Keratinocyte (primary cell): ENCODE measurements at regions not wholly inside any gene's neighbourhood (a gene's known extent, or its start where the extent isn't known, plus 50 kb on each side); places are given as distances from the start of the nearest gene placed in this dataset.

ENCODE experiments used
- DNase-seq: peaks from one replicate; pipeline ENCODE4 v3.0.0-alpha.2; 2011; ENCODE audit warnings: low read depth, missing footprints, low spot score
- FAIRE-seq: peaks from 2 replicates; lab custom pipeline; 2011; peaks lifted over from hg19 to GRCh38; lab: Jason Lieb, UNC
- H2AFZ ChIP-seq: 2 replicates; pipeline ENCODE4 v1.6.0; 2012; ENCODE audit warnings: low read length, control low read depth, inconsistent platforms; ENCODE audit not compliant: control insufficient read depth
- H3K27ac ChIP-seq: 2 replicates; pipeline ENCODE4 v1.5.1; 2011; ENCODE audit warnings: low read length; ENCODE audit not compliant: control insufficient read depth, insufficient read depth
- H3K27me3 ChIP-seq: 3 replicates; pipeline ENCODE4 v1.6.0; 2011; ENCODE audit warnings: low read length; ENCODE audit not compliant: control insufficient read depth, insufficient read depth; ENCODE audit errors: extremely low read depth
- H3K36me3 ChIP-seq, 2 experiments: 2 replicates in 1 of 2; 3 replicates in 1 of 2; pipeline ENCODE4 v1.5.1; 2011; ENCODE audit warnings: low read length in 2 of 2, mild to moderate bottlenecking in 1 of 2; ENCODE audit not compliant: control insufficient read depth in 2 of 2, insufficient read depth in 2 of 2; ENCODE audit errors: extremely low read depth in 1 of 2
- H3K4me1 ChIP-seq: 3 replicates; pipeline ENCODE4 v1.5.1; 2011; ENCODE audit warnings: low read length; ENCODE audit not compliant: control insufficient read depth, insufficient read depth; ENCODE audit errors: extremely low read depth
- H3K4me2 ChIP-seq: 3 replicates; pipeline ENCODE4 v1.6.0; 2011; ENCODE audit warnings: low read depth, low read length; ENCODE audit not compliant: control insufficient read depth, insufficient read depth; ENCODE audit errors: extremely low read depth
- H3K4me3 ChIP-seq, 3 experiments: fragments of 200-600 bp in 1 of 3; sonication (generic) in 1 of 3; 2 replicates in 2 of 3; 3 replicates in 1 of 3; pipeline ENCODE4 v1.5.1; 2011 to 2016; ENCODE audit warnings: low read length in 3 of 3, mild to moderate bottlenecking in 3 of 3, control low read depth in 2 of 3, inconsistent platforms in 1 of 3, low read depth in 1 of 3, mixed read lengths in 1 of 3, mixed run types in 1 of 3, moderate library complexity in 1 of 3; ENCODE audit not compliant: control insufficient read depth in 2 of 3, insufficient read depth in 2 of 3; ENCODE audit errors: extremely low read depth in 1 of 3
- H3K79me2 ChIP-seq: 2 replicates; pipeline ENCODE4 v1.6.0; 2012; ENCODE audit warnings: low read length; ENCODE audit not compliant: control insufficient read depth, insufficient read depth
- H3K9ac ChIP-seq: 3 replicates; pipeline ENCODE4 v1.6.0; 2011; ENCODE audit warnings: low read length; ENCODE audit not compliant: control insufficient read depth, insufficient read depth; ENCODE audit errors: extremely low read depth
- H3K9me1 ChIP-seq: 3 replicates; pipeline ENCODE4 v1.6.0; 2011; ENCODE audit warnings: low read length; ENCODE audit not compliant: control insufficient read depth, insufficient read depth; ENCODE audit errors: extremely low read depth
- H3K9me3 ChIP-seq: 2 replicates; pipeline ENCODE4 v1.5.1; 2012; ENCODE audit warnings: low read depth, low read length; ENCODE audit not compliant: control insufficient read depth
- H4K20me1 ChIP-seq: 3 replicates; pipeline ENCODE4 v1.6.0; 2011; ENCODE audit warnings: low read length; ENCODE audit not compliant: control insufficient read depth, insufficient read depth; ENCODE audit errors: extremely low read depth
- EZH2 ChIP-seq: IDR thresholded peaks from one replicate; pipeline ENCODE4 v1.6.1; 2012; ENCODE audit warnings: inconsistent platforms, mild to moderate bottlenecking, low read length, moderate library complexity
- dilution Hi-C: fragments of 300-500 bp; cut with MboI; formaldehyde crosslinking; loops from one replicate; pipeline ENCODE4 v1.7.0; 2020; ENCODE audit warnings: low sequenced_read_pairs; ENCODE audit not compliant: extremely low pct_ligation_motif_present
- TF ChIP-seq, protein P1 (sequence below), 3 experiments: IDR thresholded peaks in 1 of 3; conservative IDR thresholded peaks in 1 of 3; optimal IDR thresholded peaks in 1 of 3; 2 replicates in 2 of 3; 3 replicates in 1 of 3; pipeline versions ENCODE3 to v1.5.1; 2011; ENCODE audit warnings: low read length in 3 of 3, mild to moderate bottlenecking in 3 of 3, moderate library complexity in 2 of 3, control low read depth in 1 of 3, inconsistent platforms in 1 of 3; ENCODE audit not compliant: insufficient read depth in 2 of 3; ENCODE audit errors: extremely low read depth in 1 of 3

DNA sequence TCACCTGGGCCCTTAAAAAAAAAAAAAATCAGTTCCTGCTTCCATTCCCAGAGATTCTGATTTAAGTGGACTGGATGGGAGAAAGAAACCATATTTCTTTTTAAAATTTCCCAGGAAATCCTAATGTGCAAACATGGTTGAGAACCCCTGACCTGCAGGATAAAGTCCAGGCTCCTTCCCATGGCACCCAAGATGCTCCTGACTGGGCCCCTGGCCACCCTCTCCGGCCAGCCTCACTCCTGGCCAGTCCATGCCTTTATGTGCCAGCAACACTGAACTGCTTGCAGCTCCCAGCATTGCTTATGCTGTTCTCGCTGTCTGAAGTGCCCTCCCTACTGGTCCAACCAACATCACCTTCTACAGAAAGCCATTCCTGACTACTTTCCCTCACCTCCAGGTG is 93.9 kb downstream of the TEX35 start:
- Histone ChIP-seq H3K4me1 (peaks cover 32% of the 10 kb centered on the region), H3K4me3 (no peak overlapping the region), H3K79me2 (no peaks in the 10 kb centered on the region), H3K27me3 (no peaks in the 10 kb centered on the region), H4K20me1 (no peaks in the 10 kb centered on the region), H3K36me3 (no peaks in the 10 kb centered on the region), H3K27ac (no peak overlapping the region), H3K4me2 (no peak overlapping the region), H3K9me3 (no peaks in the 10 kb centered on the region), H2AFZ (no peak overlapping the region), H3K9me1 (no peaks in the 10 kb centered on the region), H3K9ac (no peak overlapping the region)
- no peak for FAIRE-seq
- no peak for TF ChIP-seq EZH2
- TF ChIP-seq, protein P1, sequence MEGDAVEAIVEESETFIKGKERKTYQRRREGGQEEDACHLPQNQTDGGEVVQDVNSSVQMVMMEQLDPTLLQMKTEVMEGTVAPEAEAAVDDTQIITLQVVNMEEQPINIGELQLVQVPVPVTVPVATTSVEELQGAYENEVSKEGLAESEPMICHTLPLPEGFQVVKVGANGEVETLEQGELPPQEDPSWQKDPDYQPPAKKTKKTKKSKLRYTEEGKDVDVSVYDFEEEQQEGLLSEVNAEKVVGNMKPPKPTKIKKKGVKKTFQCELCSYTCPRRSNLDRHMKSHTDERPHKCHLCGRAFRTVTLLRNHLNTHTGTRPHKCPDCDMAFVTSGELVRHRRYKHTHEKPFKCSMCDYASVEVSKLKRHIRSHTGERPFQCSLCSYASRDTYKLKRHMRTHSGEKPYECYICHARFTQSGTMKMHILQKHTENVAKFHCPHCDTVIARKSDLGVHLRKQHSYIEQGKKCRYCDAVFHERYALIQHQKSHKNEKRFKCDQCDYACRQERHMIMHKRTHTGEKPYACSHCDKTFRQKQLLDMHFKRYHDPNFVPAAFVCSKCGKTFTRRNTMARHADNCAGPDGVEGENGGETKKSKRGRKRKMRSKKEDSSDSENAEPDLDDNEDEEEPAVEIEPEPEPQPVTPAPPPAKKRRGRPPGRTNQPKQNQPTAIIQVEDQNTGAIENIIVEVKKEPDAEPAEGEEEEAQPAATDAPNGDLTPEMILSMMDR (optimal IDR thresholded peaks at IDR 0.05 in 1 of 3, IDR thresholded peaks at IDR 0.05 in 1 of 3, conservative IDR thresholded peaks at IDR 0.05 in 1 of 3; ENCODE audit: extremely low read depth in 1 of 3, insufficient read depth in 2 of 3, low read length in 3 of 3), result no peak
- no peak for DNase-seq
- dilution Hi-C loops, result no loop called here

DNA sequence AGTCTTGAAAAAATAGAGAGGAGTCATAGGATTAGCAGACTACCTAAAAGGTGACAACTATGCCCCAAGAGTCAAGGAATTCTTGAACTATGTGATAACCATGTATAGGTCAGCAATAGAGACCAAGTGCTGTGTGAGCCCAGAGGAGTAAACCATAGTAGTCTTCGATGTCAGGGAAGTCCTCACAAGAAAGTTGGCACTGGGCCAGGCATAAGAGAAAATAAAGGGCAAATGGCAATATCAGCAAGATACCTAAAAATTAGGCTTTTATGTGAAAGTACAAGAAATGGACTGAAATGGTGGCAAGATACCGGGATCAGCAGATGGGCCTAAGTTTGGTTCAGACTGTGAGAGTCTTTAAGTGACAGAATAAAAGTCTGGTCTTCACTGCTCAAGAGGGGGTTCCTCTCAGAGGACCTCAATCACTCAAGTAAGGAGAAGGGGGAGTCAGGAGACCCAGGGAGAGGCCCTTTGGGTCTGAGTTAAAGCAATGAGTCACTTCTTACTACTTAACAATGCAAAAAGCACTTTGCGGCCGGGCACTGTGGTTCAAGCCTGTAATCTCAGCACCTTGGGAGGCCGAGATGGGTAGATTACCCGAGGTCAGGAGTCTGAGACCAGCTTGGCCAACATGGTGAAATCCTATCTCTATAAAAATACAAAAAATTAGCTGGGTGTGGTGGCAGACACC is 95.0 kb downstream of the TEX35 start:
- Histone ChIP-seq H3K4me2 (no peak overlapping the region), H3K79me2 (no peaks in the 10 kb centered on the region), H3K4me3 (no peak overlapping the region), H3K36me3 (no peaks in the 10 kb centered on the region), H3K27ac (peak overlapping the region; percentile 76), H3K4me1 (peaks cover 42% of the 10 kb centered on the region), H3K9me1 (no peaks in the 10 kb centered on the region), H3K27me3 (no peaks in the 10 kb centered on the region), H3K9me3 (no peaks in the 10 kb centered on the region), H3K9ac (no peak overlapping the region), H2AFZ (no peak overlapping the region), H4K20me1 (no peaks in the 10 kb centered on the region)
- no peak for FAIRE-seq
- DNase-seq, result no peak
- dilution Hi-C loops, result no loop called here
- TF ChIP-seq, protein P1 (optimal IDR thresholded peaks at IDR 0.05 in 1 of 3, IDR thresholded peaks at IDR 0.05 in 1 of 3, conservative IDR thresholded peaks at IDR 0.05 in 1 of 3; ENCODE audit: extremely low read depth in 1 of 3, insufficient read depth in 2 of 3, low read length in 3 of 3), result no peak
- TF ChIP-seq EZH2, result no peak
